Fibroblast of lung (primary cell): ENCODE measurements at regions not wholly inside any gene's neighbourhood (a gene's known extent, or its start where the extent isn't known, plus 50 kb on each side); places are given as distances from the start of the nearest gene placed in this dataset.

Source experiments
- DNase-seq, 2 donors: peaks; one replicate each; pipeline versions ENCODE4 v3.0.0 to v3.0.0-alpha.2; 2010; ENCODE audit warnings: low read depth in 2 of 2
- H2AFZ ChIP-seq: 2 replicates; pipeline ENCODE4 v1.5.1; 2012; ENCODE audit warnings: low read length, control low read depth, inconsistent platforms
- H3K27ac ChIP-seq: 2 replicates; pipeline ENCODE4 v1.5.1; 2011; ENCODE audit warnings: low read length, control low read depth; ENCODE audit not compliant: insufficient read depth
- H3K27me3 ChIP-seq: 2 replicates; pipeline ENCODE4 v1.5.1; 2011; ENCODE audit warnings: mild to moderate bottlenecking, low read length; ENCODE audit not compliant: control insufficient read depth, insufficient read depth
- H3K36me3 ChIP-seq: 2 replicates; pipeline ENCODE4 v1.5.1; 2011; ENCODE audit warnings: low read length; ENCODE audit not compliant: control insufficient read depth, insufficient read depth
- H3K4me1 ChIP-seq: 2 replicates; pipeline ENCODE4 v1.5.1; 2011; ENCODE audit warnings: low read length; ENCODE audit not compliant: control insufficient read depth, insufficient read depth; ENCODE audit errors: extremely low read depth
- H3K4me2 ChIP-seq: 2 replicates; pipeline ENCODE4 v1.5.1; 2011; ENCODE audit warnings: low read length, control low read depth; ENCODE audit not compliant: insufficient read depth; ENCODE audit errors: extremely low read depth
- H3K4me3 ChIP-seq, 4 experiments: fragments of 200-600 bp in 1 of 4; sonication (generic) in 1 of 4; replicated peaks in 1 of 4; 2 replicates each; pipeline ENCODE4 v1.5.1; 2011 to 2016; ENCODE audit warnings: low read length in 4 of 4, low read depth in 3 of 4, mild to moderate bottlenecking in 3 of 4, control low read depth in 2 of 4, inconsistent platforms in 1 of 4, mixed read lengths in 1 of 4; ENCODE audit not compliant: insufficient read depth in 1 of 4; ENCODE audit errors: control extremely low read depth in 1 of 4
- H3K79me2 ChIP-seq: 2 replicates; pipeline ENCODE4 v1.5.1; 2012; ENCODE audit warnings: mild to moderate bottlenecking, low read length, inconsistent platforms; ENCODE audit not compliant: control insufficient read depth, insufficient read depth
- H3K9ac ChIP-seq: 2 replicates; pipeline ENCODE4 v1.5.1; 2011; ENCODE audit warnings: mild to moderate bottlenecking, low read length, control low read depth; ENCODE audit not compliant: insufficient read depth
- H3K9me3 ChIP-seq: 2 replicates; pipeline ENCODE4 v1.5.1; 2012; ENCODE audit warnings: low read depth, low read length; ENCODE audit not compliant: control insufficient read depth, insufficient read depth
- H4K20me1 ChIP-seq: 2 replicates; pipeline ENCODE4 v1.5.1; 2011; ENCODE audit warnings: low read length; ENCODE audit not compliant: control insufficient read depth, insufficient read depth; ENCODE audit errors: extremely low read depth
- CTCF ChIP-seq, 2 donors: IDR thresholded peaks in 1 of 2; conservative IDR thresholded peaks in 1 of 2; 1 replicate in 1 of 2; 2 replicates in 1 of 2; pipeline ENCODE4 v1.5.1; 2011 to 2012; ENCODE audit warnings: low read length in 2 of 2, control low read depth in 1 of 2, inconsistent platforms in 1 of 2, low read depth in 1 of 2, mild to moderate bottlenecking in 1 of 2
- EZH2 ChIP-seq: IDR thresholded peaks from 2 replicates; pipeline ENCODE4 v1.5.1; 2012; ENCODE audit warnings: low read length, control low read depth, mild to moderate bottlenecking; ENCODE audit errors: missing control alignments

GRCh38 chr6:110558575-110558974 lies 82.2 kb upstream of the SLC22A16 start:
- no peak overlapping the region for H3K9ac ChIP-seq
- H4K20me1 ChIP-seq, result no peaks in the 10 kb centered on the region
- no peak overlapping the region for H3K4me2 ChIP-seq
- TF ChIP-seq EZH2 (no peak), CTCF (conservative IDR thresholded peaks at IDR 0.05 in 1 of 2, IDR thresholded peaks at IDR 0.05 in 1 of 2; ENCODE audit: low read depth in 1 of 2, low read length in 2 of 2) (no peak)
- no peak for DNase-seq
- no peak overlapping the region for H3K4me3 ChIP-seq
- no peaks in the 10 kb centered on the region for H3K4me1 ChIP-seq
- H3K79me2 ChIP-seq, result no peaks in the 10 kb centered on the region
- no peaks in the 10 kb centered on the region for H3K36me3 ChIP-seq
- no peaks in the 10 kb centered on the region for H3K27me3 ChIP-seq
- H2AFZ ChIP-seq, result no peak overlapping the region
- H3K9me3 ChIP-seq, result no peaks in the 10 kb centered on the region
- no peak overlapping the region for H3K27ac ChIP-seq

GRCh38 chr6:110557199-110557598 lies 80.8 kb upstream of the SLC22A16 start:
- TF ChIP-seq EZH2 (no peak), CTCF (conservative IDR thresholded peaks at IDR 0.05 in 1 of 2, IDR thresholded peaks at IDR 0.05 in 1 of 2; ENCODE audit: low read depth in 1 of 2, low read length in 2 of 2) (no peak)
- Histone ChIP-seq H3K27ac (no peak overlapping the region), H3K4me2 (no peak overlapping the region), H3K4me3 (no peak overlapping the region), H3K9me3 (no peaks in the 10 kb centered on the region), H2AFZ (no peak overlapping the region), H4K20me1 (no peaks in the 10 kb centered on the region), H3K27me3 (no peaks in the 10 kb centered on the region), H3K4me1 (no peaks in the 10 kb centered on the region), H3K79me2 (no peaks in the 10 kb centered on the region), H3K36me3 (no peaks in the 10 kb centered on the region), H3K9ac (no peak overlapping the region)
- DNase-seq, result no peak

GRCh38 chr6:110556317-110557110 lies 80.1 kb upstream of the SLC22A16 start:
- H3K27ac ChIP-seq, result no peak overlapping the region
- H3K27me3 ChIP-seq, result no peaks in the 10 kb centered on the region
- H3K9me3 ChIP-seq, result no peaks in the 10 kb centered on the region
- TF ChIP-seq CTCF (conservative IDR thresholded peaks at IDR 0.05 in 1 of 2, IDR thresholded peaks at IDR 0.05 in 1 of 2; ENCODE audit: low read depth in 1 of 2, low read length in 2 of 2) (no peak), EZH2 (no peak)
- H2AFZ ChIP-seq, result no peak overlapping the region
- H3K79me2 ChIP-seq, result no peaks in the 10 kb centered on the region
- H3K4me1 ChIP-seq, result no peaks in the 10 kb centered on the region
- no peak overlapping the region for H3K4me3 ChIP-seq
- no peak for DNase-seq
- H3K9ac ChIP-seq, result no peak overlapping the region
- no peak overlapping the region for H3K4me2 ChIP-seq
- H3K36me3 ChIP-seq, result no peaks in the 10 kb centered on the region
- no peaks in the 10 kb centered on the region for H4K20me1 ChIP-seq
